ENCODE measurements at regions not wholly inside any gene's neighbourhood (a gene's known extent, or its start where the extent isn't known, plus 50 kb on each side); places are given as distances from the start of the nearest gene placed in this dataset.

- Histone ChIP-seq H3K36me3 (ENCODE audit: insufficient read depth, low read length) (no peaks in the 10 kb centered on the region), H3K9me3 (ENCODE audit: insufficient read depth, low read depth, low read length) (no peaks in the 10 kb centered on the region), H3K4me3 (ENCODE audit: insufficient read depth, low read depth, low read length) (no peak overlapping the region), H4K20me1 (ENCODE audit: insufficient read depth, low read length) (no peaks in the 10 kb centered on the region), H3K79me2 (ENCODE audit: insufficient read depth, low read length) (no peaks in the 10 kb centered on the region), H3K27me3 (ENCODE audit: insufficient read depth, low read length) (peaks cover 26% of the 10 kb centered on the region), H2AFZ (ENCODE audit: low read depth, low read length) (no peak overlapping the region), H3K4me1 (ENCODE audit: insufficient read depth, low read length) (no peaks in the 10 kb centered on the region), H3K9ac (ENCODE audit: low read length) (no peak overlapping the region), H3K4me2 (ENCODE audit: low read length) (no peak overlapping the region), H3K27ac (ENCODE audit: low read depth, low read length) (no peak overlapping the region)
- Mint-ChIP-seq H3K27me3 (ENCODE audit: low read depth, unreplicated experiment) (peaks cover 49% of the 10 kb centered on the region), H3K4me1 (ENCODE audit: low read depth, unreplicated experiment) (no peaks in the 10 kb centered on the region), H3K27ac (ENCODE audit: unreplicated experiment) (no peak overlapping the region), H3K9me3 (ENCODE audit: unreplicated experiment) (no peaks in the 10 kb centered on the region), H3K36me3 (ENCODE audit: low read depth, unreplicated experiment) (no peaks in the 10 kb centered on the region), H3K4me3 (ENCODE audit: unreplicated experiment) (no peak overlapping the region)
- FAIRE-seq = no peak
- DNase-seq (ENCODE audit: low read depth) = no peak
- TF ChIP-seq CTCF (IDR thresholded peaks at IDR 0.05; ENCODE audit: insufficient read depth, low read depth, low read length) (no peak), EZH2 (IDR thresholded peaks at IDR 0.05; ENCODE audit: insufficient read depth, low read length) (no peak)
These were observed 53.1 kb upstream of the WNT4 start for GRCh38 chr1:22196041-22196440.

GRCh38 chr1:22196641-22197040, 53.7 kb upstream of the WNT4 start:
- no peaks in the 10 kb centered on the region for H4K20me1 ChIP-seq (ENCODE audit: insufficient read depth, low read length)
- TF ChIP-seq EZH2 (IDR thresholded peaks at IDR 0.05; ENCODE audit: insufficient read depth, low read length) (no peak), CTCF (IDR thresholded peaks at IDR 0.05; ENCODE audit: insufficient read depth, low read depth, low read length) (no peak)
- H3K9ac ChIP-seq (ENCODE audit: low read length) = no peak overlapping the region
- no peaks in the 10 kb centered on the region for H3K36me3 ChIP-seq (ENCODE audit: insufficient read depth, low read length)
- H3K4me2 ChIP-seq (ENCODE audit: low read length) = no peak overlapping the region
- H2AFZ ChIP-seq (ENCODE audit: low read depth, low read length) = no peak overlapping the region
- no peak for FAIRE-seq
- Mint-ChIP-seq H3K36me3 (ENCODE audit: low read depth, unreplicated experiment) (no peaks in the 10 kb centered on the region), H3K27me3 (ENCODE audit: low read depth, unreplicated experiment) (peaks cover 43% of the 10 kb centered on the region), H3K4me1 (ENCODE audit: low read depth, unreplicated experiment) (no peaks in the 10 kb centered on the region), H3K4me3 (ENCODE audit: unreplicated experiment) (no peak overlapping the region), H3K27ac (ENCODE audit: unreplicated experiment) (no peak overlapping the region), H3K9me3 (ENCODE audit: unreplicated experiment) (no peaks in the 10 kb centered on the region)
- peaks cover 23% of the 10 kb centered on the region for H3K27me3 ChIP-seq (ENCODE audit: insufficient read depth, low read length)
- H3K9me3 ChIP-seq (ENCODE audit: insufficient read depth, low read depth, low read length) = no peaks in the 10 kb centered on the region
- H3K79me2 ChIP-seq (ENCODE audit: insufficient read depth, low read length) = no peaks in the 10 kb centered on the region
- DNase-seq (ENCODE audit: low read depth) = no peak
- no peak overlapping the region for H3K27ac ChIP-seq (ENCODE audit: low read depth, low read length)
- no peak overlapping the region for H3K4me3 ChIP-seq (ENCODE audit: insufficient read depth, low read depth, low read length)
- no peaks in the 10 kb centered on the region for H3K4me1 ChIP-seq (ENCODE audit: insufficient read depth, low read length)

- Histone ChIP-seq H3K27ac (ENCODE audit: low read depth, low read length) (no peak overlapping the region), H4K20me1 (ENCODE audit: insufficient read depth, low read length) (no peaks in the 10 kb centered on the region), H3K9ac (ENCODE audit: low read length) (no peak overlapping the region), H3K4me2 (ENCODE audit: low read length) (no peak overlapping the region), H3K27me3 (ENCODE audit: insufficient read depth, low read length) (peaks cover 24% of the 10 kb centered on the region), H3K9me3 (ENCODE audit: insufficient read depth, low read depth, low read length) (no peaks in the 10 kb centered on the region), H3K4me1 (ENCODE audit: insufficient read depth, low read length) (no peaks in the 10 kb centered on the region), H3K36me3 (ENCODE audit: insufficient read depth, low read length) (no peaks in the 10 kb centered on the region), H2AFZ (ENCODE audit: low read depth, low read length) (no peak overlapping the region), H3K79me2 (ENCODE audit: insufficient read depth, low read length) (no peaks in the 10 kb centered on the region), H3K4me3 (ENCODE audit: insufficient read depth, low read depth, low read length) (no peak overlapping the region)
- DNase-seq (ENCODE audit: low read depth) = no peak
- Mint-ChIP-seq H3K4me3 (ENCODE audit: unreplicated experiment) (no peak overlapping the region), H3K4me1 (ENCODE audit: low read depth, unreplicated experiment) (no peaks in the 10 kb centered on the region), H3K27me3 (ENCODE audit: low read depth, unreplicated experiment) (peaks cover 39% of the 10 kb centered on the region), H3K9me3 (ENCODE audit: unreplicated experiment) (no peaks in the 10 kb centered on the region), H3K27ac (ENCODE audit: unreplicated experiment) (no peak overlapping the region), H3K36me3 (ENCODE audit: low read depth, unreplicated experiment) (no peaks in the 10 kb centered on the region)
- TF ChIP-seq CTCF (IDR thresholded peaks at IDR 0.05; ENCODE audit: insufficient read depth, low read depth, low read length) (no peak), EZH2 (IDR thresholded peaks at IDR 0.05; ENCODE audit: insufficient read depth, low read length) (no peak)
- FAIRE-seq = no peak
These were observed 54.7 kb upstream of the WNT4 start for GRCh38 chr1:22197644-22198043.
